NCI-H82 (cell line): ENCODE measurements at regions not wholly inside any gene's neighbourhood (a gene's known extent, or its start where the extent isn't known, plus 50 kb on each side); places are given as distances from the start of the nearest gene placed in this dataset.

Experiments used
- DNase-seq: peaks from one replicate; lab custom pipeline; 2025; lab: John Stamatoyannopoulos, UW

DNA sequence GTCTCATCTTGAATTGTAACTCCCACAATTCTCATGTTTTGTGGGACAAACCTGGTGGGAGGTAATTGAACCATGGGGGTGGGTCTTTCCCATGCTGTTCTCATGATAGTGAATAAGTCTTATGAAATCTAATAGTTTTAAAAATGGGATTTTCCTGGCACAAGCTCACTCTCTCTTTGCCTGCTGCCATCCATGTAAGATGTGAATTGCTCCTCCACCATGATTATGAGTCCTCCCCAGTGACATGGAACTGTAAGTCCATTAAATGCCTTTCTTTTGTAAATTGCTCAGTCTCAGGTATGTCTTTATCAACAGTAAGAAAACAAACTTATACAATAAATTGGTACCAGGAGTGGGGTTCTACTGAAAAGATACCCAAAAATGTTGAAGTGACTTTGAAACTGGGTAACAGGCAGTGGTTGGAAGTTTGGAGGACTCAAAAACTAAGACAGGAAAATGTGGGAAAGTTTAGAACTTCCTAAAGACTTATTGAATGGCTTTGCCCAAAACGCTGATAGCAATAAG is 601.4 kb downstream of the ZEB2 start:
- DNase-seq = no peak

GRCh38 chr2:143916781-143917180 is 603.1 kb downstream of the ZEB2 start:
- no peak for DNase-seq

- no peak for DNase-seq
These were observed 610.2 kb downstream of the ZEB2 start for GRCh38 chr2:143909577-143910353.

DNA sequence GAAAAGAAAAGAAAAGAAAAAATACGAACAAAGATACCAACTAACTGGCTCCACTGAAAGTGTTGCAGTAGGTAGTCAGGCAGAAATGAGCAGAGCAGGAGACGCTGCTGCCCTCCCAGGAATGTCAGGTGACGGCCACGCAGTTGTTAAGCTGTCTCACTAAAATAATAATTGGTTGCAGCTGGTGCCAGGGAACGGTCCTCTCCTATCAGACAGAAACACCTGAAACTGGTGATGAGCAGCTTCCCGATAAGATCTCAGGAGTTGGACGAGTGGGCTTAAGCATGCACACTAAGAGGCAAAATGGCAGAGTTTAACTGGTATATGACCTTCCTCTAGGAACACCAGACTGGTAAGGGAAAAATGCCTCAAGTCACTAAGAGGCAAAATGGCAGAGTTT is 611.1 kb downstream of the ZEB2 start:
- no peak for DNase-seq

DNA sequence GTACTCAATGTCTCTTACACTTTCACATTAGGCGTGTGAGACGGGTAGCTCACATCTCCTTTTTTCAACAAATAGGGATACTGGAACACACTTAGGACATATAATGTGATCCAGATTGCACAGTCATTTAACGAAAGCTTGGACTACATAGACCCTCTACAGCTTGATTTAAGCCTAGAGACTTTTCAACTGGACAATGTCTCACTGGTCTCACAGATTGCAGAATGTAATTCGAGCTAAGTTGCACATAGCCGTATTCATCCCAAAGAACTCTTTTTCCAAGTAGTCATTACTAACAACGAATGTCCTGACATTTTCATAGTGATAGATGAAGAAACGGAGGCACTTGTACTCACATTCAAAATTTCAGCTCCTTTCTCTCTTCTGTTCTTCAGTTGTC is 612.1 kb downstream of the ZEB2 start:
- DNase-seq = no peak

DNA sequence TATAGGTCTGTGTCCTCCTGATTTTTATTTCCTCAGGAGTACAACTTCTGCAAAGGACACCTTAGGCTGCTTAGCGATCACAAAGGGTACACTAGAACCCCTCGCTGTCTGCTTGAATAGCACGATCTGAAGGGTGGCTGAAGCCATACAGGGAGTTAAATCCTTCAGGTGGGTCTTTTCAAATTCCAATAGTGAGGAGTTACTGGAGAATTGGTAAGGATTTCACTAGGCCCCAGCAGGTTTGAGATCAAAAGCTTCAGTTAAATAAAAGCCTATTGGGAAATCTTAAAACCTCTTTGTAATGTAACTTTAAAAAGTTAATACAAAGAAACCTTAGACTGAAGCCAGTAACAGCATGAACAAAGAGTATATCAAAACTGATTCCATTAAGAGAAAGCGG is 613.1 kb downstream of the ZEB2 start:
- DNase-seq = no peak

GRCh38 chr2:143905587-143905986 is 614.3 kb downstream of the ZEB2 start:
- no peak for DNase-seq

DNA sequence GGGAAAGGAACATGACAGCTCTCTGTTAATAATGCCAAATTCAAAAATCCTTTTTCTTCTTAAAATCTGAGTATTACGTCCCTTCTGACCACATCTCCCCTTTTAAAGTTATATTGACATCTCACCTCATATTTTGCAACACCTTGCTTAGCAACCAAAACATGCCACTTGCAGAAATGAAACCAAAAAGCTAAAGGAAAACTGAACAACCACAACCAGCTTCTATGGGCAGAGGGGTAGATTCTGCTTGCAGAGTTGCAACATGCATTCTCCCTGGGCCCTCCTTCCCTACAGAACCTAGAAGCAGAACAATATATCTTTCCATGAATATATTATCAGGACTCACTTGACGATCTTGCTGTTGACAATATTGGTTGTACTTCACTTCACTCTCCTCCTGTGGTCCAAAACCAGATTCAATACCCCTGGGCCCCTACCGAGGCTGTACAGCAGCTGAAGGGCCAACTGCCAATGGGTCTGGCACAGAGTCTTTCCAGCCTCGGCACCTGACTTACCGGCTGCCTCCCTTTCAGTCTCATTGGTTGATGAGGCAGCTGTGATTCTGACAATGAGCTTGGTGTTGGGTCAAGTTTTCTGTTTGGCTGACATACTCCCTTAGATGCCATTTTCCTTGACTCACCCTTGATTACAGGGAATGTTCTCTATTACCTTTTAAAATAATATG is 616.6 kb downstream of the ZEB2 start:
- DNase-seq = no peak

- DNase-seq = no peak
These were observed 618.6 kb downstream of the ZEB2 start for GRCh38 chr2:143901185-143901842.

DNA sequence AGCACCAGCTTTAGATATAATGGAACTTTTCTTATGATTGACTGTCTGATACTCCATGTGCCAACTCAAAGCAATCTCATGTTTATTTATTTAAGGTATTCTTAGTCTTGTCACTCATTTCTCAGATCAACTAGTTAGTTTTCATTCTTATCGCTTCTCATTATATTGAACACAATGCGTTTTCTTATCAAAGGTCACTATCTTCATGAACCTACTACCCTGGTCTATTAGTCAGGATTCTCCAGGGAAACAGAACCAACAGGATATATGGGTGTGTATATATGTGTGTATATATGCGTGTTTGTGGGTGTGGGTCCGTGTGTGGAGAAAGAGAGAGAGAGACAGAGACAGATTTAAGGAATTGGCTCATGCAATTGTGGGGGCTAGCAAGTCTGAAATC is 619.9 kb downstream of the ZEB2 start:
- no peak for DNase-seq

- DNase-seq = no peak
These were observed 626.5 kb downstream of the ZEB2 start for GRCh38 chr2:143893371-143893770.

- no peak for DNase-seq
These were observed 628.0 kb downstream of the ZEB2 start for GRCh38 chr2:143891879-143892308.

- DNase-seq = no peak
These were observed 629.1 kb downstream of the ZEB2 start for GRCh38 chr2:143890798-143891197.

GRCh38 chr2:143889216-143889615 is 630.7 kb downstream of the ZEB2 start:
- DNase-seq = no peak

DNA sequence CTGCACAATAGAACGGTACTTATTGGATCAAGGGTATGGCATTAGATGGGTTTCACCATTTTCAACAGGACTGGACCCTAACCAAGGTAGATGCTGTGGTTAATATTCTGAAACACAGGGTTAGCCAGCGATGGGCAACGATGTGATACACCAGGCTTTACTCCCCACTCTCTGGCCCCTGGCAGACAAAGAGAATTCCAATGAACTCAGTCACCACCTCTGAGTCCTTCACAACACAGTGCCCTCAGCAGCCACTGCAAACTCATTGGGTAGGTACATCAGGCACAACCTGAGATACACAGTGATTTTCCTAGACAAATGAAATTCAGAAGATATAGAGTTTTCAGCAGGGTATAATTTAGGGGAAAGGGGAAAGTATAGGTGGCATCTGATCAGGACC is 634.5 kb downstream of the ZEB2 start:
- DNase-seq = no peak

GRCh38 chr2:143881246-143881645 is 638.7 kb downstream of the ZEB2 start:
- peak; percentile 97 for DNase-seq

GRCh38 chr2:143877876-143878530 is 641.9 kb downstream of the ZEB2 start:
- DNase-seq = peak; percentile 56

GRCh38 chr2:143877056-143877455 is 642.9 kb downstream of the ZEB2 start:
- DNase-seq = peak; percentile 47

GRCh38 chr2:143875295-143876233 is 644.4 kb downstream of the ZEB2 start:
- DNase-seq = no peak

DNA sequence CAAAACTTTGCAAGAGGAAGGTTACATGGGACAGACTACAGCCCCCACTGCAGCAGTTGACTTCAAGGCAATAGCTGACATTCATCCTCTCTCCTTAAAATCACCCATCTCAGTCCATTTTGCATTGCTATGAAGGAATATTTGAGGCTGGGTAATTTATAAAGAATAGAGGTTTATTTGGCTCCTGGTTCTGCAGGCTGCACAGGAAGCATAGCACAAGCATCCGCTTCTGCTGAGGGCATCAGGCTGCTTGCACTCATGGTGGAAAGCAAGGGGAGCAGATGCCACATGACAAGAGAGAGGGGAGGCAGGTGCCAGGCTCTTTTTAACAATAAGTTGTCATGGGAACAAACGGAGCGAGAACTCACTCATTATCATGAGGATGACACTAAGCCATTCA is 646.0 kb downstream of the ZEB2 start:
- DNase-seq = no peak

- no peak for DNase-seq
These were observed 649.2 kb downstream of the ZEB2 start for GRCh38 chr2:143870696-143871095.
